DMS114 treated with DMSO at 0.1 percent for 48 hours (cell line): ENCODE measurements at regions not wholly inside any gene's neighbourhood (a gene's known extent, or its start where the extent isn't known, plus 50 kb on each side); places are given as distances from the start of the nearest gene placed in this dataset.

Experiments
- DNase-seq: peaks from one replicate; lab custom pipeline; 2025; ENCODE audit not compliant: unreplicated experiment; lab: John Stamatoyannopoulos, UW

- no peak for DNase-seq
These were observed 83.1 kb upstream of the CTTNBP2NL start for GRCh38 chr1:112312879-112313278.

GRCh38 chr1:112316254-112316913 lies 79.6 kb upstream of the CTTNBP2NL start:
- no peak for DNase-seq

GRCh38 chr1:112317140-112317539 lies 78.9 kb upstream of the CTTNBP2NL start:
- no peak for DNase-seq

- DNase-seq, result no peak
These were observed 78.4 kb upstream of the CTTNBP2NL start for GRCh38 chr1:112317611-112318062.

GRCh38 chr1:112318263-112318662 lies 77.8 kb upstream of the CTTNBP2NL start:
- no peak for DNase-seq

- DNase-seq, result no peak
These were observed 77.2 kb upstream of the CTTNBP2NL start for GRCh38 chr1:112318698-112319370.

GRCh38 chr1:112319371-112320040 lies 76.5 kb upstream of the CTTNBP2NL start:
- DNase-seq, result no peak

GRCh38 chr1:112320058-112320457 lies 76.0 kb upstream of the CTTNBP2NL start:
- no peak for DNase-seq

- DNase-seq, result no peak
These were observed 74.0 kb upstream of the CTTNBP2NL start for GRCh38 chr1:112322018-112322417.

GRCh38 chr1:112322983-112323678 lies 72.9 kb upstream of the CTTNBP2NL start:
- DNase-seq, result no peak

- no peak for DNase-seq
These were observed 70.5 kb upstream of the CTTNBP2NL start for GRCh38 chr1:112325504-112325903.

- DNase-seq, result no peak
These were observed 67.4 kb upstream of the CTTNBP2NL start for GRCh38 chr1:112328600-112328999.

GRCh38 chr1:112332176-112333150 lies 63.6 kb upstream of the CTTNBP2NL start:
- no peak for DNase-seq

GRCh38 chr1:112335351-112335750 lies 60.7 kb upstream of the CTTNBP2NL start:
- DNase-seq, result no peak

GRCh38 chr1:112337028-112337531 lies 58.9 kb upstream of the CTTNBP2NL start:
- peak; percentile 40 for DNase-seq

GRCh38 chr1:112341986-112342385 lies 54.0 kb upstream of the CTTNBP2NL start:
- no peak for DNase-seq

GRCh38 chr1:112342558-112342957 lies 53.5 kb upstream of the CTTNBP2NL start:
- no peak for DNase-seq

GRCh38 chr1:112344754-112345423 lies 51.1 kb upstream of the CTTNBP2NL start:
- no peak for DNase-seq
